ENCODE measurements at regions not wholly inside any gene's neighbourhood (a gene's known extent, or its start where the extent isn't known, plus 50 kb on each side); places are given as distances from the start of the nearest gene placed in this dataset.

DNA sequence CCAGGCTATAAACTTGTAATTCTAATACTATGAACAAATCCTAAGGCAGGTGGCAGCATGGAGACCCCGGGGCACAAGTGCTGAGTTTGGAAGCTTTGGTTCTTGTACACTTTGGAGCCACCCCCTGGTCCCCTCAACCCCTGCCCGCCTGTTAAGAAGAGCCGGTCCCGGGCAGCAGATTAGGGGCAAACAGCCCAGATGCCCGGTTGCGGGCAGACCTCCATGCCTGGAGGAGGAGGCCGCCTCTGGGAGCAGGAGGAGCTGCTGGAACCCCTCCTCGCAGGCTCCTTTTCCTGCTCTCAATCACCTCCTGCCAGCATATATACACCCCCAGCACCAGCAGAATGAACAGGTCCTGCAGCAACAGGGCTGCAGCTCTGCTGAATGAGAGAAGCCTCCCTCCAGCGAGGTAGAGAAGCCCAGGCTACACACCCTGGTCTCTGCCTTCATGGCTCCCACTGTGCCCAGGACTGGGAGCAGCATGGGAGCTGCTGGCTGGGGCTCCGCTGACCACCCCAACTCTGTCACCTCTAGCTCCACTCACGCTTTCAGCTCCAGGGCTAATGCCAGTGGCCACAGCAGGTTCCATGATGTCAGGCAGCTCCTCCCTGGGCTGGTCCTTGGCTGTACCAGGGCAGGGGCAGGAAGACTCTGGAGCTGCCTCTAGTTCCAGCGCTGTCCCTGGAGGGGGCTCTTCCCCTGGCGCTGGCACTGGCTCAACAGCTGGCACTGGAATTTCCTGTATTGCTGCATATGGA, 1713.5 kb upstream of the ACO1 start:
- H3K36me3 Mint-ChIP-seq: no peaks in the 10 kb centered on the region
- no peaks in the 10 kb centered on the region for H3K4me1 Mint-ChIP-seq
- H3K9me3 Mint-ChIP-seq: peaks cover 0 to 3% (median 0%) of the 10 kb centered on the region in 3 donors
- no peak overlapping the region for H3K4me3 Mint-ChIP-seq
- no peak overlapping the region for H3K27ac Mint-ChIP-seq
- H3K27me3 Mint-ChIP-seq: no peaks in the 10 kb centered on the region

DNA sequence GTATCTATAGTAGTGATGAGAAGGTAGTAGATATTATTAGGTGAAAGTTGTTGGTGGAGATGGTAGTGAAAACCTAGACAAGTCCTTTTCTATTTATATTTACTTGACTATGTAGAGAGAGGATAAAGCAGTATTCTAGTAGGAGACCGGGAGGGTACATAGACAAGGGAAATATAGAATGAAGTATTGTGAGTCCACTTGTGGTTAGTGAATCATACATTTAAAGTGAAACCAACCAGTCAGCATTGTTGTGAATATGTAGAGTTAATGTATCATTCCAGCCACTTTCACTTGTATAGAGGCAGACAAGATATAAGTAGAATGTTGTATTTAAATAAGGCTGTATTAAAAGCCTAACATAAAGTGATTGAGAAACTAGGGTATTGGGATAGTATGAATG, 1711.3 kb upstream of the ACO1 start:
- Mint-ChIP-seq H3K27ac (no peak overlapping the region), H3K4me1 (no peaks in the 10 kb centered on the region), H3K27me3 (no peaks in the 10 kb centered on the region), H3K36me3 (no peaks in the 10 kb centered on the region), H3K4me3 (no peak overlapping the region), H3K9me3 (peaks cover 0 to 3% (median 0%) of the 10 kb centered on the region in 3 donors)

DNA sequence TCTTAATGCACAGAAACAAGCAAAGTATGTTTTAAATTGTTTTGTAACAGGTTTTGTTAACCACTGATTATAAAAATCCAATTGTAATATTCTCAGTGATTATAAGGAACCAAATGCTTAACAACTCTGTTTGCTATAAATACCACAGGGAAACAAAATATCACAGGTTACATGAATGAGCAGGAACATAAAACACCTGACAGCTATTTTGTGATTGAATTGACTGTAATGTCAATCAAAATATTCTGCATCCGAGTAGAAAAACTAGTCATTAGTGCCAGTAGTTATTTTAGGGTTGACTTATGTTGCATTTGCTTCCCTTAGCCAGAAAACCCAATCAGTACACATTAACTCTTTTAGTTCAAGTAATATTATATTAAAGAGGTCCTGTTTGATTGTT, 1707.8 kb upstream of the ACO1 start:
- H3K36me3 Mint-ChIP-seq: no peaks in the 10 kb centered on the region

DNA sequence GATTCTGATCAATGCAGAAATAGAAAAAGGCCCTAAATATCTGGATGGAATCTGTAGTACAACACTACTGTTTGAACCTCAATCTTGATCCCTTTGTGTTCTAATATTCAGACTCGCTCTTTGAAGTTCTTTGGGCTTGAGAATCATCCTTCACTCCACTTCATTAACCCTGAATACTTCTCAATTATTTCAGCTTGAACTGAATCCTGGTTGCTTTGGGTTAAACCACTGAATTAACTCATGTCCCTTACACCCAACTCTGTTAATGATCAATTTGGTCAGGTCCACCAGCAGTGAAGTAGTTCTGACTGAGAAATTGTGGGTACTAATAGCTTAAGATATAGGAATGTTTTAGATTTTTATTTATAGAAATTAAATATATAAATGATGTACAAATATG, 1707.2 kb upstream of the ACO1 start:
- Mint-ChIP-seq H3K4me3 (no peak overlapping the region), H3K27ac (no peak overlapping the region), H3K9me3 (peaks cover 0 to 4% (median 0%) of the 10 kb centered on the region in 3 donors), H3K27me3 (no peaks in the 10 kb centered on the region), H3K4me1 (no peaks in the 10 kb centered on the region), H3K36me3 (no peaks in the 10 kb centered on the region)

More for the DNA sequence above, 1707.8 kb upstream of the ACO1 start:
- Mint-ChIP-seq H3K4me1 (no peaks in the 10 kb centered on the region), H3K4me3 (no peak overlapping the region), H3K27ac (no peak overlapping the region), H3K9me3 (peaks cover 0 to 3% (median 0%) of the 10 kb centered on the region in 3 donors), H3K27me3 (no peaks in the 10 kb centered on the region)

DNA sequence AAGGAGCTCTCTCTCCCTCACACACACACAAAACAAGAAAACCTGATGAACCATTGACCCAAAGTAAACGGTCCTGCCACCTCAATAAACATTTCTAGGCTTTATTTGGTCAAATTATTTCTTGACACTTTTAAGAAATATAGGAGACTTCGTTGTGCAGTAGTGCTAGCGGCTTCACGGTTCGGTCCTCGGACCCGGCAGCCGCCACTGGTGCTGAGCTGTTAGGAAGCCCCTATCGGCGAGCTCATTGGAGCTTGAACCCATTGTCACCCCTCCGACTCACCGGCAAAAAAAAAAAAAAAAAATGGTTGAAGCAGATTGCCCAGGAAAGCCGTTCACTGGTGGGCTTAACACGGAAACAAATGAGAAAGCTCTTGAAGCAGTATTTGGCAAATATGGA, 1695.6 kb upstream of the ACO1 start:
- no peaks in the 10 kb centered on the region for H3K27me3 Mint-ChIP-seq
- H3K4me3 Mint-ChIP-seq: no peak overlapping the region
- no peak overlapping the region for H3K27ac Mint-ChIP-seq
- no peaks in the 10 kb centered on the region for H3K4me1 Mint-ChIP-seq
- no peaks in the 10 kb centered on the region for H3K36me3 Mint-ChIP-seq
- H3K9me3 Mint-ChIP-seq: peaks cover 2 to 18% (median 5%) of the 10 kb centered on the region in 3 donors

DNA sequence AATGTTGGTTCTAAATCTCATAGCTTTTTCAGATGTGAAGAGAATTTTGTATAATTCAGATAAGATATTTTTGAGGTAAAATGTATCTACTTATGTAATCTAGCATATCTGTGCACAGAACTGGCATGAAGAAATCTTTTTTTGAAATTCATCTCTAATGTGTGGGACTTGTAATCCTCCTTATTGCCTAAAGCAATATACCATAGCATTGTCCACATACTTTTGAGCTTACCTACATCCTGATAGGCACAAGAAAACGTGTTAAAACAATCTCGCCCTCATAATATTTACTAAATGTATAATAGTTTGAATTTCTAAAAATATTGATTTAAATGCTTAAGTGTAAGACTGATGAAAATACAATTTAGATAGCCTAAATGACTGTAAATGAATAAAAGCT, 1686.5 kb upstream of the ACO1 start:
- H3K27me3 Mint-ChIP-seq: no peaks in the 10 kb centered on the region
- H3K4me1 Mint-ChIP-seq: no peaks in the 10 kb centered on the region
- H3K27ac Mint-ChIP-seq: no peak overlapping the region
- no peaks in the 10 kb centered on the region for H3K36me3 Mint-ChIP-seq
- no peak overlapping the region for H3K4me3 Mint-ChIP-seq
- H3K9me3 Mint-ChIP-seq: peaks cover 0 to 5% (median 4%) of the 10 kb centered on the region in 3 donors

DNA sequence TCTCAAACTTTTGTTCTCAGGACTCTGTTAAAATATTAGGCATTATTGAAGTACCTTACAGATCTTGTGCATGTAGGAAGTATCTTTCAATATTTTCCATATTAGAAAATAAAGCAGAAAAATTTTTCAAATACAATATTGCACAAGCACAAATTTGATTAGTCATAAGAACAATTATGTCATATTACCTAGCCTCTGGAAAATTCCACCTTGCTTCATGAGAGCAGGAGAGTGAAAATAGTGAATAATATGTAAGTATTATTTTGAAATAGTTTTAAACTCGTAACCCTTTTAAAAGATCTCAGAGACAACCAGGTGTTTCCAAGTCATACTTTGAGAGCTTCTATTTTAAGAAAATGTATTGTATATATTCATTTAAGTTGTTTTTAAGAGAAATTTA, 1672.9 kb upstream of the ACO1 start:
- H3K36me3 Mint-ChIP-seq: no peaks in the 10 kb centered on the region
- H3K27ac Mint-ChIP-seq: no peak overlapping the region
- H3K27me3 Mint-ChIP-seq: no peaks in the 10 kb centered on the region
- H3K4me1 Mint-ChIP-seq: no peaks in the 10 kb centered on the region
- H3K9me3 Mint-ChIP-seq: peaks cover 0 to 2% (median 0%) of the 10 kb centered on the region in 3 donors
- H3K4me3 Mint-ChIP-seq: no peak overlapping the region

DNA sequence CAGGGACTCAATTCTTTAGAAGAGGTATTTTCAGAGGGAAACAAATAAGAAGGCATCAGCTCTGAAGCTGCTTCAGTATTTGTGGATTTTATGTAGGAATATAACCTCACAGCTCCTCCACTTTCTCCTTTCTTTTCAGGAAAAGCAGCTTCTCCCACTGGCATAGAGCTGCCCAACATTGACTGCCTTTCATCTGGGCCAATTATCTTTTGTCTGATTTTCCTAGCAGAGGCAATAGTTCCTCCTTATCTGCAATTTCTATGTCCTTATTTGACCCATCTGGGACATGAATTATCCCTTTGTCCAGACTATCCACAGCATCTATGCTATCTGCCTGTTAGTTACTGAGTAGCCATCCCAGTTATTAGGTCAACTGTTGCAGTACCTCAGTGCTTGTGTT, 1671.2 kb upstream of the ACO1 start:
- no peaks in the 10 kb centered on the region for H3K27me3 Mint-ChIP-seq
- H3K9me3 Mint-ChIP-seq: peaks cover 0 to 2% (median 0%) of the 10 kb centered on the region in 3 donors
- no peaks in the 10 kb centered on the region for H3K4me1 Mint-ChIP-seq
- no peak overlapping the region for H3K4me3 Mint-ChIP-seq
- no peak overlapping the region for H3K27ac Mint-ChIP-seq
- no peaks in the 10 kb centered on the region for H3K36me3 Mint-ChIP-seq

DNA sequence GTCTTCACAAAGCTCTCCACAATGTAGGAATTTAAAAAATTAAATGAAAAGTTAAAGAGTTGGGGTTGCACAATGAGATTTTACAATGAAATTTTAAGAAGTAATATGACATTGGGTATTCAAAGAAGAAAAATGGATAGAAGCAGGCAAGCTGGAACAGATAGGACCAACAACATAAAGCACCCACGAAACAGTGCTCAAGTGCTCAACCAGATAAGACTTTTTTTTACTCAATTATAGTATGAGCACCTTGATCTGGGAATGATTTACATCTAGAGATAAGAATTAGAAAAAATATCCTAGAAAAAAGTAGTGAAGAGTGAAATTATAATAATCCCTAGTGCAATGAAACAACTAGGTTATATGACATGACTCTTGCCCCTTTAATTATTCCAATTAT, 1670.1 kb upstream of the ACO1 start:
- no peaks in the 10 kb centered on the region for H3K4me1 Mint-ChIP-seq
- peaks cover 0 to 2% (median 0%) of the 10 kb centered on the region in 3 donors for H3K9me3 Mint-ChIP-seq
- no peaks in the 10 kb centered on the region for H3K36me3 Mint-ChIP-seq
- no peaks in the 10 kb centered on the region for H3K27me3 Mint-ChIP-seq
- no peak overlapping the region for H3K27ac Mint-ChIP-seq
- no peak overlapping the region for H3K4me3 Mint-ChIP-seq

DNA sequence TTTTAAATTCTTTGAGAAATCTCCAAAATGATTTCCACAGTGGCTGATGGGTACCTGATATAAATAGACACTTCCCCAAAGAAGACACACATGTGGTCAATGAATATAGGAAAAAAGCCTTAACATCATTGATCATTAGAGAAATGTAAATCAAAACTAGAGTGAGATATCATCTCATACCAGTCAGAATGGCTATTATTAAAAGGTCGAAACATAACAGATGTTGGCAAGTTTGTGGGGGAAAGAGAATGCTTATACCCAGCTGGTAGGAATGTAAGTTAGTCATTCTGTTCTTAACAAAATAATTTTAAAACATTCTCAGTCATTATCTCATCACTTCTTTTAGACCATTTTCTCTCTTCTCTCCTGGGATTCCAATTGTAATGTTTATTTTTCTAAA, 1666.0 kb upstream of the ACO1 start:
- Mint-ChIP-seq H3K4me3 (no peak overlapping the region), H3K27ac (no peak overlapping the region), H3K4me1 (no peaks in the 10 kb centered on the region), H3K36me3 (no peaks in the 10 kb centered on the region), H3K9me3 (peaks cover 0 to 2% (median 0%) of the 10 kb centered on the region in 3 donors), H3K27me3 (no peaks in the 10 kb centered on the region)

DNA sequence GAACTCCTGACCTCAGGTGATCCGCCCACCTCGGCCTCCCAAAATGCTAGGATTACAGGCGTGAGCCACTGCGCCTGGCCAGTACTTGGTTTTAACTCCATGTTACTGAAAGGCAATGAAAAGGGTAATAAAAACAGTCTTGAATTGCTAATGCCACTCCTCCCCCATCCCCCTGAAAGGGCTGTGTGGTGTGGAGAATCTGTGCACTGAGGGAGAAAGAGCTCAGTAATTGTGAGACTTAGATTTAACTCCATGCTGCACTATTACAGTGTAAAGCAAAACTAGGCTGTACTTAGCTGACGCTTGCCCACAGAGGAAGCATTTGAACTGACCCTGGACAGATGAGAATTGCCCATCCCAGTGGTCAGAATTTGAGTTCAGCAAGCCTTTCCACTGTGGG, 1662.4 kb upstream of the ACO1 start:
- no peaks in the 10 kb centered on the region for H3K36me3 Mint-ChIP-seq
- no peak overlapping the region for H3K27ac Mint-ChIP-seq
- H3K4me1 Mint-ChIP-seq: no peaks in the 10 kb centered on the region
- H3K4me3 Mint-ChIP-seq: no peak overlapping the region
- no peaks in the 10 kb centered on the region for H3K9me3 Mint-ChIP-seq
- no peaks in the 10 kb centered on the region for H3K27me3 Mint-ChIP-seq

DNA sequence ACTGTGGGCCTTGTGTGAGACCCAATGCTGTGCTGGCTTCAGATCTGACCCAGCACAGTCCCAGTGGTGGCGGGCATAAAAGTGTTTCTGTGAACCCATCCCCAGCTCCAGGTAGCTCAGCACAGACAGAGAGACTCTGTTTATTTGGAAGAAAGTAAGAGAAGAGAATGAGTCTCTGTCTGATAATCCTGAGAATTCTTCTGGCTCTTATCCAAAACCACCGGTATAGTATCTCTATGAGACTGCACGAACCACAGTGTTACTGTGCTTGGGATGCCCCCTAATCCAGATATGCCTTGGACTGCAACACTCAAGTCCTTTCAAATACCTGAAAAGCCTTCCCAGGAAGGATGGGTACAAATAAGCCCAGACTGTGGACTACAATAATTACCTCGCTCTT, 1660.8 kb upstream of the ACO1 start:
- no peaks in the 10 kb centered on the region for H3K4me1 Mint-ChIP-seq
- H3K9me3 Mint-ChIP-seq: no peaks in the 10 kb centered on the region
- H3K36me3 Mint-ChIP-seq: no peaks in the 10 kb centered on the region
- no peak overlapping the region for H3K4me3 Mint-ChIP-seq
- H3K27me3 Mint-ChIP-seq: no peaks in the 10 kb centered on the region
- no peak overlapping the region for H3K27ac Mint-ChIP-seq

DNA sequence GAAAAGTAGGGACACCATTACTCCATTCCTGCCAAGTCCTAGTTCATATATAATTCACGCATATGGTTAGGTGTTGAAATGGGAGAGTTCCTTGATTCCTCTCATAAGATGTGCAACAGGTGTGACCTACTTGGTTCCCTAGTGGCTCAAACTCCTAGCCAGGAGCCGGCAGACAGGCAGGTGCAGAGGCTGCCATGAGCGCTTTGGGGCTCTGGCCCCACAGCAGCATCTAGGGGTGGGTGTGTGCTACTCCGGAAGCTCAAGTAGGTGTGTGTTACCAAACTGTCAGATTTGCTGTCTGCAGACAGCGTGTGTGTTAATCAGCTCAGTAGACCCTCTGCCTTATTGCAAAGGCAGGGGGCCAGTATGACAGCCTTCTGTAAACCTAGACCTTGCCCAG, 1652.4 kb upstream of the ACO1 start:
- no peaks in the 10 kb centered on the region for H3K9me3 Mint-ChIP-seq
- no peak overlapping the region for H3K4me3 Mint-ChIP-seq
- H3K27ac Mint-ChIP-seq: no peak overlapping the region
- no peaks in the 10 kb centered on the region for H3K27me3 Mint-ChIP-seq
- no peaks in the 10 kb centered on the region for H3K4me1 Mint-ChIP-seq
- H3K36me3 Mint-ChIP-seq: no peaks in the 10 kb centered on the region

DNA sequence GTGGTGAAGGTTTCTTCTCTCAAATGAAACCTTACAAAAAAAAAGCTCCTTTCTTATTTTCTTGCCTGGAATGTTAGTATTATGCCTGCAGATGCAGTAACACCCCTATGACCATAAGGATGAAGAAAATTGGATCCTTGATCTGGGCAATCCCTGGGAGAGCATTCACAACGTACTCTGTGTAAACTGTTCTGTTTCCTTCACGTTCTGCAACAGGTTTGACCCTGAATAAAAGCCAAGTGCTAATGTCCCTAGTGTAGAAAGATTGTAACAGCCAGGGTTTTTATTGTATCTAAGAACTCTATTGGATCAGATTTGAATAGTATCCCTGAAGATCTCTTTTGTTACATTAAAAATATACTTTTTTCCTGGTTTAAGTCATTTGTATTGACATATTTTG, 1639.6 kb upstream of the ACO1 start:
- Mint-ChIP-seq H3K27me3 (no peaks in the 10 kb centered on the region), H3K27ac (no peak overlapping the region), H3K4me1 (no peaks in the 10 kb centered on the region), H3K9me3 (no peaks in the 10 kb centered on the region), H3K4me3 (no peak overlapping the region), H3K36me3 (no peaks in the 10 kb centered on the region)

DNA sequence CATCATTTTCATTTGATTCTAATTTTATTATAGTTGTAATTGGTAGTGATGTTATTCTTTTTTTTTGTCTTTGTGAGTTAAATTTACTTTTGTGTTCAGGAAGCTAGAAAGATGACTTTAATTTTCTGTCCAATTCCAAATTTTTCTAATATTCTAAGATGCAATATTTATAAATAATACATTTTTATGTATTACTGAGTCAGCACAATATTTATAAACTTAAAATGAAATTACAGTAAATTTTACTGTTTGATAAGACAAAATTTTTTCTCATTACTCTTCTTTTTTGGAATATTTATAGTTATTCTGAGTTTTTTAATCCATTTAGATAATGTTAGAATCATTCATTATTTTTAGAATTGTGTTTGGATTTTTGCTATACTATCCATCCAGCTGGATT, 1637.9 kb upstream of the ACO1 start:
- Mint-ChIP-seq H3K36me3 (no peaks in the 10 kb centered on the region), H3K27me3 (no peaks in the 10 kb centered on the region), H3K4me3 (no peak overlapping the region), H3K4me1 (no peaks in the 10 kb centered on the region), H3K9me3 (no peaks in the 10 kb centered on the region), H3K27ac (no peak overlapping the region)

DNA sequence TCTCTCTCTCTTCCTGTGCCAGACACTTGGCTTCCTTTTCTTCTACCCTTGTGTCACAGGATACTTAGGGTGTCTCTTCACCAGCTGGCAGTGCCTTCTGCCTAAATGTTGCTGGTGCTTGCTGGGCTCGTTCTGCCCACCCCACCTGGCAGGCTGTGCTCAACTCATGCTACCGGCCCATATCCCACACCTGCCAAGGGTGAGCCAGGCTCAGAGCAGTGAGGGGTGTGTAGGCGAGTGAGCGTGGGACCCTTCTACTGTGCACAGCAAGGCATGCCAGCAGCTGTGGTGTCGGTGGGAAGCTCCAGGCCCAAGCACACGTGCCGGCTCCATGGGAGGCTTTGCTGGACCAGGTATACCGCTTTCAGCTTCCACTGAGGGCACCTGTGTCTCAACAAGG, 1626.7 kb upstream of the ACO1 start:
- no peaks in the 10 kb centered on the region for H3K36me3 Mint-ChIP-seq

More for the DNA sequence above, 1626.7 kb upstream of the ACO1 start:
- Mint-ChIP-seq H3K27me3 (no peaks in the 10 kb centered on the region), H3K4me3 (no peak overlapping the region), H3K4me1 (no peaks in the 10 kb centered on the region), H3K27ac (peak overlapping the region in 1 of 3 donors; percentile 57), H3K9me3 (no peaks in the 10 kb centered on the region)

Data from IgD-negative memory B cell (primary cell).